Osteoblast (primary cell): ENCODE measurements at regions not wholly inside any gene's neighbourhood (a gene's known extent, or its start where the extent isn't known, plus 50 kb on each side); places are given as distances from the start of the nearest gene placed in this dataset.

Source experiments
- DNase-seq: peaks from one replicate; pipeline ENCODE4 v3.0.0; 2011; ENCODE audit warnings: low spot score, mixed read lengths; ENCODE audit not compliant: insufficient read length; ENCODE audit errors: missing footprints
- H2AFZ ChIP-seq: 2 replicates; pipeline ENCODE4 v1.6.0; 2011; ENCODE audit warnings: mild to moderate bottlenecking, low read length
- H3K27ac ChIP-seq: 2 replicates; pipeline ENCODE4 v1.5.1; 2011; ENCODE audit warnings: mild to moderate bottlenecking, low read depth, low read length, moderate library complexity
- H3K27me3 ChIP-seq: 2 replicates; pipeline ENCODE4 v1.6.0; 2012; ENCODE audit warnings: mild to moderate bottlenecking, control low read depth, inconsistent platforms, low read length, moderate library complexity; ENCODE audit not compliant: insufficient read depth
- H3K36me3 ChIP-seq: 2 replicates; pipeline ENCODE4 v1.5.1; 2011; ENCODE audit warnings: mild to moderate bottlenecking, low read length, control low read depth, moderate library complexity; ENCODE audit not compliant: insufficient read depth
- H3K4me1 ChIP-seq: 2 replicates; pipeline ENCODE4 v1.5.1; 2011; ENCODE audit warnings: mild to moderate bottlenecking, low read length, control low read depth, moderate library complexity; ENCODE audit not compliant: insufficient read depth
- H3K4me2 ChIP-seq: 2 replicates; pipeline ENCODE4 v1.6.0; 2011; ENCODE audit warnings: mild to moderate bottlenecking, low read length; ENCODE audit not compliant: insufficient read depth
- H3K4me3 ChIP-seq: fragments of 200-600 bp; sonication (generic); 3 replicates; pipeline ENCODE4 v1.5.1; 2012; ENCODE audit warnings: mild to moderate bottlenecking, low read length, inconsistent platforms; ENCODE audit not compliant: insufficient read depth
- H3K79me2 ChIP-seq: 2 replicates; pipeline ENCODE4 v1.6.0; 2012; ENCODE audit warnings: mild to moderate bottlenecking, low read length, control low read depth, inconsistent platforms; ENCODE audit not compliant: insufficient read depth
- H3K9me3 ChIP-seq: 2 replicates; pipeline ENCODE4 v1.5.1; 2011; ENCODE audit warnings: low read depth, low read length, control low read depth
- H4K20me1 ChIP-seq: 2 replicates; pipeline ENCODE4 v1.6.0; 2012; ENCODE audit warnings: mild to moderate bottlenecking, low read length, control low read depth; ENCODE audit not compliant: insufficient read depth
- TF ChIP-seq, protein P1 (sequence below): IDR thresholded peaks from 2 replicates; pipeline ENCODE4 v1.5.1; 2011; ENCODE audit warnings: mild to moderate bottlenecking, low read depth, low read length, moderate library complexity; ENCODE audit errors: extremely low read depth

DNA sequence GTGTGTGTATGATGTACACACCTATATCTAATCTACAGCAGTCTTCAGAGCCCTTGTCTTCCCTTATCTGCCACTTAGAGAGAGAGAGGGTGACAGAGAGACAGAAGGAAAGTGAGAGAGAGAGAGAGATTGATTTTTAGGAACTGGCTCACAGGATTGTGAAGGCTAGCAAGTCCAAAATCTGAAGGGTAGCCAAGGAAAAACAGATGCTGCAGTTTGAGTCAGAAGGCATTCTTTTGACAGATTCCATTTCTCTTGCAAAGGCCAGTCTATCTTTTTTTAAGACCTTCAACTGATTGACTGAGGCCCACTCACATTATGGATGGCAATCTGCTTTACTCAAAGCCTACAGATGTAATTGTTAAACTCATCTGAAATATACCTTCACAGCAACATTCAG is 664.0 kb upstream of the IGFBP7 start:
- no peak overlapping the region for H2AFZ ChIP-seq
- no peaks in the 10 kb centered on the region for H4K20me1 ChIP-seq
- H3K79me2 ChIP-seq = no peaks in the 10 kb centered on the region
- TF ChIP-seq, protein P1, sequence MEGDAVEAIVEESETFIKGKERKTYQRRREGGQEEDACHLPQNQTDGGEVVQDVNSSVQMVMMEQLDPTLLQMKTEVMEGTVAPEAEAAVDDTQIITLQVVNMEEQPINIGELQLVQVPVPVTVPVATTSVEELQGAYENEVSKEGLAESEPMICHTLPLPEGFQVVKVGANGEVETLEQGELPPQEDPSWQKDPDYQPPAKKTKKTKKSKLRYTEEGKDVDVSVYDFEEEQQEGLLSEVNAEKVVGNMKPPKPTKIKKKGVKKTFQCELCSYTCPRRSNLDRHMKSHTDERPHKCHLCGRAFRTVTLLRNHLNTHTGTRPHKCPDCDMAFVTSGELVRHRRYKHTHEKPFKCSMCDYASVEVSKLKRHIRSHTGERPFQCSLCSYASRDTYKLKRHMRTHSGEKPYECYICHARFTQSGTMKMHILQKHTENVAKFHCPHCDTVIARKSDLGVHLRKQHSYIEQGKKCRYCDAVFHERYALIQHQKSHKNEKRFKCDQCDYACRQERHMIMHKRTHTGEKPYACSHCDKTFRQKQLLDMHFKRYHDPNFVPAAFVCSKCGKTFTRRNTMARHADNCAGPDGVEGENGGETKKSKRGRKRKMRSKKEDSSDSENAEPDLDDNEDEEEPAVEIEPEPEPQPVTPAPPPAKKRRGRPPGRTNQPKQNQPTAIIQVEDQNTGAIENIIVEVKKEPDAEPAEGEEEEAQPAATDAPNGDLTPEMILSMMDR = no peak
- no peaks in the 10 kb centered on the region for H3K9me3 ChIP-seq
- no peak for DNase-seq
- no peaks in the 10 kb centered on the region for H3K4me1 ChIP-seq
- no peak overlapping the region for H3K27ac ChIP-seq
- H3K4me3 ChIP-seq = no peak overlapping the region
- no peaks in the 10 kb centered on the region for H3K36me3 ChIP-seq
- no peak overlapping the region for H3K4me2 ChIP-seq
- H3K27me3 ChIP-seq = no peaks in the 10 kb centered on the region

DNA sequence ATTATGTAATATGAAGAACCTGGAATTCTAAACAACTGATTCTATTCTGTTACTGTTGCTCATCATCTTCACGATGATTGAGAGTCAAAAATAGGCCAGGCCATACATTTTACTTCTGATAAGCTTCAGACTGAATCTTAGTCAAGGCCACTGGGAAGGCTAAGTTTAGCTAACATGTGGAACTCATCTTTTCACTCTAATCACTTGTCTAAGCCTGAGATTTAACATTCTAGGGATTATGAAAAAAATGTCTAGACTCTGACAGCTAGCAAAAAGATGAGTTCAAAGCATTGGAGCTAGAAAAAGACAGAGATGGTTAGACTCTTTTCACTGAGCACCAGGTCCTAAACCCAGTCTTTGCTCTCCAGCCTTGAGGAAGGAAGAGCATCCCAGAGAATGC is 656.2 kb upstream of the IGFBP7 start:
- Histone ChIP-seq H3K4me2 (no peak overlapping the region), H3K27me3 (no peaks in the 10 kb centered on the region), H3K4me3 (no peak overlapping the region), H3K27ac (no peak overlapping the region), H3K4me1 (no peaks in the 10 kb centered on the region), H3K79me2 (no peaks in the 10 kb centered on the region), H3K9me3 (no peaks in the 10 kb centered on the region), H4K20me1 (no peaks in the 10 kb centered on the region), H3K36me3 (no peaks in the 10 kb centered on the region), H2AFZ (no peak overlapping the region)
- no peak for DNase-seq
- TF ChIP-seq, protein P1 = no peak

DNA sequence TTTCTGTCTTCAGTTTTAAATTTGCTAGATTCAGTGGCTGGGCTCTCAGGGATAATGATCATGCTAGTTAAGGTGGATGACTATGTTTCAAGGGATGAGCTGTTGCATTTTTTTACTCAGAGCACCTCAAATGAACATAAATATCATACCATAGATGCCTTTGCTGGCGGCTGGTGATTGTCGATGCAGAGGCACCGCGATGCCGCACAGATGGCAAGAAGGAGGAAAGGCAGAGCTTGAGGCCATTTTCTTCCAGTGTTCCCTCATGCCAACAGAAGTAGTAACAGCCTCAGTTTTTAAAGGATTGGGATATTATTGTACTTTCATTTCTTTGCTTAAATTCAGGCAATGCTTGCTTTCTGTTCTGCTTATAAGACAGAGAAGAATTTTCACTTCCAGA is 654.7 kb upstream of the IGFBP7 start:
- H3K4me3 ChIP-seq = no peak overlapping the region
- no peaks in the 10 kb centered on the region for H3K9me3 ChIP-seq
- no peaks in the 10 kb centered on the region for H3K4me1 ChIP-seq
- no peak overlapping the region for H3K4me2 ChIP-seq
- H3K27ac ChIP-seq = no peak overlapping the region
- H2AFZ ChIP-seq = no peak overlapping the region
- H3K79me2 ChIP-seq = no peaks in the 10 kb centered on the region
- H3K27me3 ChIP-seq = no peaks in the 10 kb centered on the region
- H3K36me3 ChIP-seq = no peaks in the 10 kb centered on the region
- H4K20me1 ChIP-seq = no peaks in the 10 kb centered on the region
- TF ChIP-seq, protein P1 = no peak
- DNase-seq = no peak

- H2AFZ ChIP-seq = no peak overlapping the region
- H3K36me3 ChIP-seq = no peaks in the 10 kb centered on the region
- no peaks in the 10 kb centered on the region for H3K4me1 ChIP-seq
- no peak overlapping the region for H3K4me2 ChIP-seq
- H3K4me3 ChIP-seq = no peak overlapping the region
- no peak overlapping the region for H3K27ac ChIP-seq
- H3K9me3 ChIP-seq = no peaks in the 10 kb centered on the region
- DNase-seq = no peak
- H4K20me1 ChIP-seq = no peaks in the 10 kb centered on the region
- no peaks in the 10 kb centered on the region for H3K79me2 ChIP-seq
- no peaks in the 10 kb centered on the region for H3K27me3 ChIP-seq
- TF ChIP-seq, protein P1 = no peak
Measured at GRCh38 chr4:57763070-57763469, 652.9 kb upstream of the IGFBP7 start.
